ENCODE measurements at regions not wholly inside any gene's neighbourhood (a gene's known extent, or its start where the extent isn't known, plus 50 kb on each side); places are given as distances from the start of the nearest gene placed in this dataset.

- ChIA-PET POLR2A (no interaction called here), CTCF (interaction anchor here (1.2 to 1.6 kb wide), 3 partner anchors 8 to 324 kb away, joined by 3 to 4 read pairs (median 3); no protein-coding TSS in a partner anchor)
- Histone ChIP-seq H3K27ac (ENCODE audit: low read depth in 2 of 2, low read length in 1 of 2) (no peak overlapping the region), H3K4me1 (ENCODE audit: control insufficient read depth in 1 of 2, insufficient read depth in 2 of 2, low read depth in 1 of 2, low read length in 1 of 2) (no peaks in the 10 kb centered on the region), H3K9me3 (no peaks in the 10 kb centered on the region), H3F3A (replicated peaks; ENCODE audit: insufficient read depth) (no peaks in the 10 kb centered on the region), H4K20me1 (ENCODE audit: insufficient read depth) (no peaks in the 10 kb centered on the region), H3K4me3 (ENCODE audit: low read depth in 2 of 2, low read length in 1 of 2) (no peak overlapping the region), H3K9me2 (no peaks in the 10 kb centered on the region), H2AFZ (ENCODE audit: low read depth) (no peak overlapping the region), H3K9ac (no peak overlapping the region), H3K36me3 (replicated peaks in 1 of 2; ENCODE audit: control insufficient read depth in 1 of 2, insufficient read depth in 2 of 2, low read length in 1 of 2) (no peaks in the 10 kb centered on the region), H3K79me2 (ENCODE audit: insufficient read depth) (no peaks in the 10 kb centered on the region), H3K4me2 (no peak overlapping the region), H3K27me3 (ENCODE audit: insufficient read depth) (no peaks in the 10 kb centered on the region)
- TF ChIP-seq CHD2 (IDR thresholded peaks at IDR 0.05; ENCODE audit: low read length, partially characterized antibody): no peak
- no peak for TF ChIP-seq EP300 (IDR thresholded peaks at IDR 0.05; ENCODE audit: borderline replicate concordance in 1 of 2, low read depth in 1 of 2, low read length in 1 of 2)
- TF ChIP-seq RFX5 (IDR thresholded peaks at IDR 0.05; ENCODE audit: low read length): no peak
- TF ChIP-seq NRF1 (IDR thresholded peaks at IDR 0.05; ENCODE audit: low read depth, low read length): no peak
- TF ChIP-seq TCF12 (IDR thresholded peaks at IDR 0.05): no peak
- TF ChIP-seq EZH2phosphoT487 (IDR thresholded peaks at IDR 0.05; ENCODE audit: borderline replicate concordance, low read depth): no peak
- no peak for TF ChIP-seq USF2 (IDR thresholded peaks at IDR 0.05; ENCODE audit: borderline replicate concordance, low read depth, low read length)
- TF ChIP-seq JUND (IDR thresholded peaks at IDR 0.05): no peak
- no peak for TF ChIP-seq USF1 (IDR thresholded peaks at IDR 0.05; ENCODE audit: borderline replicate concordance, low read depth)
- TF ChIP-seq GATA2 (CRISPR knock-in tag; IDR thresholded peaks at IDR 0.05): no peak
- TF ChIP-seq MAX (IDR thresholded peaks at IDR 0.05; ENCODE audit: low read depth): no peak
- TF ChIP-seq FOSL2 (IDR thresholded peaks at IDR 0.05; ENCODE audit: borderline replicate concordance, low read depth): no peak
- TF ChIP-seq FOXM1 (IDR thresholded peaks at IDR 0.05; ENCODE audit: low read depth): no peak
- no peak for TF ChIP-seq TEAD4 (IDR thresholded peaks at IDR 0.05; ENCODE audit: borderline replicate concordance, insufficient read depth)
- no peak for TF ChIP-seq SIN3A (IDR thresholded peaks at IDR 0.05; ENCODE audit: borderline replicate concordance, low read depth, low read length)
- TF ChIP-seq POLR2AphosphoS5 (IDR thresholded peaks at IDR 0.05; ENCODE audit: low read depth, low read length): no peak
- TF ChIP-seq GABPA (IDR thresholded peaks at IDR 0.05; ENCODE audit: low read depth): no peak
- no peak for TF ChIP-seq SMC3 (IDR thresholded peaks at IDR 0.05; ENCODE audit: low read depth, low read length)
- TF ChIP-seq MEF2A (IDR thresholded peaks at IDR 0.05; ENCODE audit: borderline replicate concordance, low read depth): no peak
- no peak for DNase-seq
- 29% methylated on average over 11 of the region's 11 CpGs for WGBS (ENCODE audit: low lambda C conversion rate)
Measured at GRCh38 chr16:79278506-79278905, 322.0 kb downstream of the MAF start.

- 51% methylated on average over 3 of the region's 6 CpGs for WGBS (ENCODE audit: low lambda C conversion rate)
- Histone ChIP-seq H3K9me3 (no peaks in the 10 kb centered on the region), H3K36me3 (replicated peaks in 1 of 2; ENCODE audit: control insufficient read depth in 1 of 2, insufficient read depth in 2 of 2, low read length in 1 of 2) (no peaks in the 10 kb centered on the region), H3K4me3 (ENCODE audit: low read depth in 2 of 2, low read length in 1 of 2) (no peak overlapping the region), H3K4me1 (ENCODE audit: control insufficient read depth in 1 of 2, insufficient read depth in 2 of 2, low read depth in 1 of 2, low read length in 1 of 2) (no peaks in the 10 kb centered on the region), H3K79me2 (ENCODE audit: insufficient read depth) (no peaks in the 10 kb centered on the region), H3K27ac (ENCODE audit: low read depth in 2 of 2, low read length in 1 of 2) (no peak overlapping the region), H2AFZ (ENCODE audit: low read depth) (no peak overlapping the region), H3K4me2 (no peak overlapping the region), H3K9me2 (no peaks in the 10 kb centered on the region), H4K20me1 (ENCODE audit: insufficient read depth) (no peaks in the 10 kb centered on the region), H3K9ac (no peak overlapping the region), H3K27me3 (ENCODE audit: insufficient read depth) (no peaks in the 10 kb centered on the region), H3F3A (replicated peaks; ENCODE audit: insufficient read depth) (no peaks in the 10 kb centered on the region)
- ChIA-PET CTCF (no interaction called here), POLR2A (no interaction called here)
- no peak for TF ChIP-seq NRF1 (IDR thresholded peaks at IDR 0.05; ENCODE audit: low read depth, low read length)
- no peak for TF ChIP-seq FOXJ3 (CRISPR knock-in tag; IDR thresholded peaks at IDR 0.05)
- no peak for TF ChIP-seq MAX (IDR thresholded peaks at IDR 0.05; ENCODE audit: low read depth)
- TF ChIP-seq GATA2 (CRISPR knock-in tag; IDR thresholded peaks at IDR 0.05): no peak
- TF ChIP-seq ELF1 (IDR thresholded peaks at IDR 0.05): no peak
- no peak for TF ChIP-seq RCOR1 (IDR thresholded peaks at IDR 0.05; ENCODE audit: low read length)
- no peak for TF ChIP-seq RFX5 (IDR thresholded peaks at IDR 0.05; ENCODE audit: low read length)
- TF ChIP-seq MEF2A (IDR thresholded peaks at IDR 0.05; ENCODE audit: borderline replicate concordance, low read depth): no peak
- no peak for TF ChIP-seq RXRA (IDR thresholded peaks at IDR 0.05; ENCODE audit: borderline replicate concordance, low read depth)
- TF ChIP-seq YY1 (IDR thresholded peaks at IDR 0.05; ENCODE audit: low read depth): no peak
- TF ChIP-seq FOSL2 (IDR thresholded peaks at IDR 0.05; ENCODE audit: borderline replicate concordance, low read depth): no peak
- TF ChIP-seq TAF1 (IDR thresholded peaks at IDR 0.05; ENCODE audit: borderline replicate concordance, low read depth, low read length): no peak
- no peak for DNase-seq
Measured at GRCh38 chr16:79276501-79276900, 324.0 kb downstream of the MAF start.

Data from SK-N-SH (cell line).